ENCODE measurements at regions not wholly inside any gene's neighbourhood (a gene's known extent, or its start where the extent isn't known, plus 50 kb on each side); places are given as distances from the start of the nearest gene placed in this dataset.

DNA sequence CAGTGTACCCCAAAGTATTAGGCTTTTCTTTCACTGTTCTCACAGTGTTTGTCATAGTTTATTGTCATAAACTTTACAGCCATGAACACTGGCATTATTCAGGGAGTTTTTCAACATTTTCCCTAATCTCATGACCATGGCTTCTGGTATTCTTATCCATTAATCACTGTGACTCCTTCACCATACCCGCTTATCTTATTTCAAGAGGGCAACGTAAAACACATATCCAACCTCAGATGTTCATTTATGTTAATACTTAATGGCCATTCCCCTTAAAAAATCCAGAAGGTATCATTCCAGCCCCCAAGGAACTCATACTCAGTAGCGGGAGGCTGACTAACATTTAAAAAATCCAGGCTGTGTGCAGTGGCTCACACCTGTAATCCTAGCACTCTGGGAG lies 78.5 kb upstream of the RGS4 start:
- Histone ChIP-seq H3K27ac (no peak overlapping the region), H3K9me3 (no peaks in the 10 kb centered on the region), H3K4me1 (no peaks in the 10 kb centered on the region), H3K27me3 (no peaks in the 10 kb centered on the region), H3K36me3 (no peaks in the 10 kb centered on the region), H3K4me3 (no peak overlapping the region)
- WGBS, 4 donors: 80 to 89% (median 84%) methylated on average over 3 of the region's 3 CpGs
- no peak for TF ChIP-seq POLR2A (IDR thresholded peaks at IDR 0.05)
- TF ChIP-seq, protein P1, sequence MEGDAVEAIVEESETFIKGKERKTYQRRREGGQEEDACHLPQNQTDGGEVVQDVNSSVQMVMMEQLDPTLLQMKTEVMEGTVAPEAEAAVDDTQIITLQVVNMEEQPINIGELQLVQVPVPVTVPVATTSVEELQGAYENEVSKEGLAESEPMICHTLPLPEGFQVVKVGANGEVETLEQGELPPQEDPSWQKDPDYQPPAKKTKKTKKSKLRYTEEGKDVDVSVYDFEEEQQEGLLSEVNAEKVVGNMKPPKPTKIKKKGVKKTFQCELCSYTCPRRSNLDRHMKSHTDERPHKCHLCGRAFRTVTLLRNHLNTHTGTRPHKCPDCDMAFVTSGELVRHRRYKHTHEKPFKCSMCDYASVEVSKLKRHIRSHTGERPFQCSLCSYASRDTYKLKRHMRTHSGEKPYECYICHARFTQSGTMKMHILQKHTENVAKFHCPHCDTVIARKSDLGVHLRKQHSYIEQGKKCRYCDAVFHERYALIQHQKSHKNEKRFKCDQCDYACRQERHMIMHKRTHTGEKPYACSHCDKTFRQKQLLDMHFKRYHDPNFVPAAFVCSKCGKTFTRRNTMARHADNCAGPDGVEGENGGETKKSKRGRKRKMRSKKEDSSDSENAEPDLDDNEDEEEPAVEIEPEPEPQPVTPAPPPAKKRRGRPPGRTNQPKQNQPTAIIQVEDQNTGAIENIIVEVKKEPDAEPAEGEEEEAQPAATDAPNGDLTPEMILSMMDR (IDR thresholded peaks at IDR 0.05): no peak
- intact Hi-C loops (cut with DNase I): no loop called here
- DNase-seq: no peak
- ATAC-seq: no peak

DNA sequence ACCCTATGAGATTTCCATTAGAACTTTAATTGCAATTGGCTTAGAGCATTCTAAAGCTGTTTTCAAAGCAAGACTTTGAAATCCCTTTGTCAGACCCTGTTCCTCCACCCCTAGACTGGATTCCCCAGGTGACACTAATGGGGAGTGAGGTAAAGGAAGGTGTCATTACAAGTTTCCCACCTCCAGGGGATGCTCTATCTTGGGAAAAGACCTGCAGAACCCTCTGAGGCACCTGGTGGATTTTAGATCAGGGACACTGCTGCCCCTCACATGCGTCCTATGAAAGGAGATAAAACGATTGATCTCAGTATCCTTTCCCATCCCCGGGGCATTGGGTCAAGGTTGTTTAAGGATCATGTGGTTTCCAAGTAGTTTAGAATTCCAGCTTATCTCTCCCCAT lies 80.3 kb upstream of the RGS4 start:
- DNase-seq (no peak), ATAC-seq (no peak)
- Histone ChIP-seq H3K27me3 (no peaks in the 10 kb centered on the region), H3K4me1 (no peaks in the 10 kb centered on the region), H3K4me3 (no peak overlapping the region), H3K9me3 (no peaks in the 10 kb centered on the region), H3K27ac (no peak overlapping the region), H3K36me3 (no peaks in the 10 kb centered on the region)
- no peak for TF ChIP-seq POLR2A (IDR thresholded peaks at IDR 0.05)
- TF ChIP-seq, protein P1 (IDR thresholded peaks at IDR 0.05): no peak
- WGBS, 4 donors: 50 to 54% (median 52%) methylated on average over 3 of the region's 3 CpGs
- intact Hi-C loops (cut with DNase I): no loop called here

DNA sequence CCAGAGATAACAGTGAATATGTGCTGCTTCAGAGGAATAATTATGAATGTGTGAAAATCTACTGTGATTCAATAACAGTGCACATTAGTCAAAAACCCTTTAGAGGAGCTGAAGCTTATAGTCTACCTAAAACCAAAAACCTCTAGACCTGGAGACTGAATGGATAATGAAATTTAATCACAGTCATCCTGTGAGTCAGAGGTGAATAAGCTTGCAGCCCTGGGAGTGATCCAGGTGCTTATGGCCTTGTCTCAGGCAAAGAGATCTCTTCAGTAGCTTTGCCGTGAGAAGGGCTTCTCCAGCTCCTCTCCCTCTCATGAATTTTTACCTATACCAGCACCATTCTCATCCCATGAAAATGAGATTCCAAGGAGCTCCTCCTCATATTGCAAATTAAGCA lies 81.3 kb upstream of the RGS4 start:
- ATAC-seq: no peak
- TF ChIP-seq, protein P1 (IDR thresholded peaks at IDR 0.05): no peak
- no peak for TF ChIP-seq POLR2A (IDR thresholded peaks at IDR 0.05)
- Histone ChIP-seq H3K4me3 (no peak overlapping the region), H3K4me1 (no peaks in the 10 kb centered on the region), H3K27ac (no peak overlapping the region), H3K36me3 (no peaks in the 10 kb centered on the region), H3K27me3 (no peaks in the 10 kb centered on the region), H3K9me3 (no peaks in the 10 kb centered on the region)
- intact Hi-C loops (cut with DNase I): no loop called here
- WGBS, 4 donors: 85 to 94% (median 91%) methylated on average over 1 of the region's 1 CpG
- no peak for DNase-seq

DNA sequence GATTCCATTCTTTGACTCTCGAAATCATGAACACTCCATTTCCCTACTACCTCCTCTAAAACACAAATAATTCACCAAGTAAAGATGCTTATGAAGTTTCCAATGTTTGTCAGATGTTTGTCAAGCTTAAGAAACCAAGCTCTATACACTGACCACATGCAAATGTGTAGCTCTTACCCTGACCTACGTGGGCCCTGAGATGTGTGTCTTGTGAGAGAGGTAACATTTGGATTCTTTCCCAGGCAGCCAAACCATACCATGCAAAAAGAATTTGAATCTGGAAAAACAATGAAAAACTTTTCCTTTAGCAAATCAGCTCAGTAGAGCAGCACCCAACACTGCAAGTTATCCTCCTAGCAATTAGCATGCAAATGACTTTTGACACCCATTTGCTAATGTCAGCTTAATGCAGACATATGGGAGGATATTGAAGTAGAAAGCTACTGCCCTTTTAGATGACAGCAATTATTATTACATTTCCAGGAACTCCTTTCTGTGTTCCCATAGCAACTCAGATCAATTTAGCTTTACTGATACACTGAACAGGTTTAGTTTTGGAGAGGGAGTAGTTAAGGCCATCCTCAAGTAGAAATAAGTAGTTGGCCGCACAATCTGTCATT lies 83.2 kb upstream of the RGS4 start:
- no peak for TF ChIP-seq POLR2A (IDR thresholded peaks at IDR 0.05)
- TF ChIP-seq, protein P1 (IDR thresholded peaks at IDR 0.05): no peak
- ATAC-seq (no peak), DNase-seq (no peak)
- H3K4me3 ChIP-seq: no peak overlapping the region
- H3K9me3 ChIP-seq: no peaks in the 10 kb centered on the region
- no peaks in the 10 kb centered on the region for H3K27me3 ChIP-seq
- H3K36me3 ChIP-seq: no peaks in the 10 kb centered on the region
- 87 to 92% (median 91%) methylated on average over 3 of the region's 3 CpGs for WGBS, 4 donors
- H3K4me1 ChIP-seq: no peaks in the 10 kb centered on the region
- intact Hi-C loops (cut with DNase I): no loop called here
- no peak overlapping the region for H3K27ac ChIP-seq
